ENCODE measurements at regions not wholly inside any gene's neighbourhood (a gene's known extent, or its start where the extent isn't known, plus 50 kb on each side); places are given as distances from the start of the nearest gene placed in this dataset.

DNA sequence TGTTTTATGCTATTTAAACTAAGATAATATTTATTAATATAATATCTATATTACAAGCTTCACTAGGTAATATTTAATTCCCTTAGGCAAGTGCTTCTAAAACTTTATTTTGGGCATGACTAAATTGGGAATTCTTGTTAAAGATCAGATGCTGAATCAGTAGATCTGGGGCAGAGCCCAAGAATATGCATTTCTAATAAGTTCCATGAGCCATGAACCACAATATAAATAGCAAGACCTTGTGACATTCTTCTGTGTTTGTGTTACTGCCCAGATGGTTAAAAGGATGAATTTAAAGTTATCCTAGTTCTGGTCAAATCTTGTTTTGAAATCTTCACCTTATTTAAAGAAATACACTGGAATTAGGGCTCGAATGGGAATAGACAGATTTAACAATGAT, 258.4 kb upstream of the CACNA2D1 start:
- Mint-ChIP-seq H3K4me1 (no peaks in the 10 kb centered on the region), H3K36me3 (ENCODE audit: low read depth) (no peaks in the 10 kb centered on the region), H3K9me3 (no peaks in the 10 kb centered on the region), H3K4me3 (no peak overlapping the region), H3K27me3 (ENCODE audit: low read depth, poor library complexity) (no peaks in the 10 kb centered on the region), H3K27ac (no peak overlapping the region)
- no peak for TF ChIP-seq CTCF (IDR thresholded peaks at IDR 0.05)
- DNase-seq = no peak

DNA sequence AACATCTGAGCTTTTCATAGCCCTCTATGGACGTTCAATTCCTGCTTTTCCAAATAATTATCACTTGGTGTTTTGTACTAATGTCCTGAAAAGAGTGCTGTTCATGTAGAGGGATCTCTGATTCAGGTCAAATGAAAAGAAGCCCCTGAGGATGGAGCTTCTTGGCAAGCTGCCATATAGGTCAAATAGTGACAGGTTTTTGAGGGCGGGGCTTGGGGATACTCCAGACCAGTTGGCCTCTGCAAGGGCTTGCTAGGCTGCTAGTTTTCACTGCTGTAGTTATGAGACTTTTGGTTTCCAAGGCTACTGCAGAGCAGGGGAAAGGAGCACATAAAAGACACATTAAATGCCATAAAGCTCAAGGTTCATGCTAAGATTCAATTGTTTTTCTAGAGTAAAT, 257.2 kb upstream of the CACNA2D1 start:
- no peak overlapping the region for H3K4me3 Mint-ChIP-seq
- no peak overlapping the region for H3K27ac Mint-ChIP-seq
- no peaks in the 10 kb centered on the region for H3K36me3 Mint-ChIP-seq (ENCODE audit: low read depth)
- no peak for TF ChIP-seq CTCF (IDR thresholded peaks at IDR 0.05)
- H3K4me1 Mint-ChIP-seq = no peaks in the 10 kb centered on the region
- DNase-seq = no peak
- H3K9me3 Mint-ChIP-seq = no peaks in the 10 kb centered on the region
- peaks cover under 1% of the 10 kb centered on the region for H3K27me3 Mint-ChIP-seq (ENCODE audit: low read depth, poor library complexity)

DNA sequence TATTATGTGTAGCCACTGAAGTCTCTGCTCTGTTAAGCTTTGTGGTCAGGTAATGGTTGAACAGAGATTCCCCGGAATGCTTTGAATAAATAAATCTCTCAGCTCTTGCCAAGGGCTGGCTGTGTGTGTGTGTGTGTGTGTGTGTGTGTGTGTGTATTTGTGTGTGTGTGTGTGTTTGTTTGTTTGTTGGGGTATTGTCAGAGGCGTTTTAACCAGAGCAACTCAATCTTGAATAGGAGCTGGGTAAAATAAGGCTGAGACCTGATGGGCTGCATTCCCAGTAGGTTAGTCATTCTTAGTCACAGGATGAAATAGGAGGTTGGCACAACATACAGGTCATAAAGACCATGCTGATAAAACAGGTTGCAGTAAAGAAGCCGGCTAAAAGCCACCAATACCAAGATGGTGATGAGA, 256.2 kb upstream of the CACNA2D1 start:
- Mint-ChIP-seq H3K27ac (no peak overlapping the region), H3K4me3 (no peak overlapping the region), H3K36me3 (ENCODE audit: low read depth) (no peaks in the 10 kb centered on the region), H3K27me3 (ENCODE audit: low read depth, poor library complexity) (peaks cover 2% of the 10 kb centered on the region), H3K4me1 (no peaks in the 10 kb centered on the region), H3K9me3 (no peaks in the 10 kb centered on the region)
- no peak for DNase-seq
- TF ChIP-seq CTCF (IDR thresholded peaks at IDR 0.05) = no peak

DNA sequence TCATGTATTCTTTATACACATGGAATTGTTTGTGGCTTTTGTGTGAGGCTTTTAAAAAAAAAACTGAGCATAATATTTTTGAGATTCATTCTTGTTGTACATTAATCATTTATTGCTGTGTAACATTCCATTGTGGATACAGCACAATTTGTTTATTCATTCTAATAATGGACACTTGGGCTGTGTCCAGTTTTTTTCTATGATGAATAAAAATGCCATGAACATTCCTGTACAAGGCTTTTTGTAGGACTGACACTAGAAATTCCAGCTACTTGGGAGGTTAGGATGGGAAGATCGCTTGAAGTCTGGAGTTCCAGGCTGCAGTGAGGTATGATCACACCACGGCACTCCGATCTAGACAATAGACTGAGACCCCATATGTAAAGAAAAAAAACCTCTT, 254.3 kb upstream of the CACNA2D1 start:
- Mint-ChIP-seq H3K9me3 (no peaks in the 10 kb centered on the region), H3K36me3 (ENCODE audit: low read depth) (no peaks in the 10 kb centered on the region), H3K4me3 (no peak overlapping the region), H3K4me1 (no peaks in the 10 kb centered on the region), H3K27ac (no peak overlapping the region), H3K27me3 (ENCODE audit: low read depth, poor library complexity) (peaks cover 2% of the 10 kb centered on the region)
- no peak for DNase-seq
- TF ChIP-seq CTCF (IDR thresholded peaks at IDR 0.05) = no peak

DNA sequence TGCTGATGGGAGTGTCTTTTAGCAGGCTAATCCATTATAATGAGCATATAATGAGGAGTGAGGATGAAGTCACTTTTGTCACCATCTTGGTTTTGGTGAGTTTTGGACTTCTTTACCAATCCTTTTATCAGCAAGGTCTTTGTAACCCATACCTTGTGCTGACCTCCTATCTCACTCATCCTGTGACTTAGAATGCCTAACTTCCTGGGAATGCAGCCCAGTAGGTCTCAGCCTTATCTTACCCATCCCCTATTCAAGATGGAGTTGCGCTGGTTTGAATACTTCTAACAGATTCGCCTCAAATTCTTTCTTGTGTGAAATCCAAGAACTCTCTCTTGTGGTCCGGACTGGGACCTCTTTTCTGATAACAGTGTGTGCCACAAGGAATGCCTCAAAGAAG, 253.1 kb upstream of the CACNA2D1 start:
- H3K36me3 Mint-ChIP-seq (ENCODE audit: low read depth) = no peaks in the 10 kb centered on the region
- no peak overlapping the region for H3K27ac Mint-ChIP-seq
- no peak overlapping the region for H3K4me3 Mint-ChIP-seq
- no peaks in the 10 kb centered on the region for H3K9me3 Mint-ChIP-seq
- no peak for TF ChIP-seq CTCF (IDR thresholded peaks at IDR 0.05)
- DNase-seq = no peak
- no peaks in the 10 kb centered on the region for H3K4me1 Mint-ChIP-seq
- peaks cover 2% of the 10 kb centered on the region for H3K27me3 Mint-ChIP-seq (ENCODE audit: low read depth, poor library complexity)

DNA sequence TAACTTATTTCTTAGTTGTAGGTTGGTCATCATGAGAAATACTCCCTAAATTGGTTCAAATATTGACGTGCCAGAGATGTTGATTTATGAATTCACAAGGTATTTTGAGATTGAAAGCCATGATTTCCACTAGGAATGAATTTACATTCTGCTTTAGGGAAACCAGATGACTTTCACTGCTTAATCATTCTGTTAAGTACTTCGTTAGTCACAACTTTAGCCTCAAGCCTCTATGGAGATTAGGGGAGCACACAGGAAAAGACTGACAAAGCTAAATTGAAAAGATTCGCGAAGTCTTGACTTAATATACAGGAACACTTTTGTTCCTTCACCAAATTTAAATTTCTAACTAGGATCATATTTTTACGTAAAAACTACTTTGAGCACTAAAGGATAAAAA, 250.4 kb upstream of the CACNA2D1 start:
- no peaks in the 10 kb centered on the region for H3K9me3 Mint-ChIP-seq
- H3K36me3 Mint-ChIP-seq (ENCODE audit: low read depth) = no peaks in the 10 kb centered on the region
- H3K27me3 Mint-ChIP-seq (ENCODE audit: low read depth, poor library complexity) = peaks cover 6% of the 10 kb centered on the region
- DNase-seq = no peak
- no peak overlapping the region for H3K27ac Mint-ChIP-seq
- TF ChIP-seq CTCF (IDR thresholded peaks at IDR 0.05) = no peak
- H3K4me1 Mint-ChIP-seq = no peaks in the 10 kb centered on the region
- no peak overlapping the region for H3K4me3 Mint-ChIP-seq

Measured in nephron progenitor cell (in vitro differentiated cells).